GM12873 (cell line): ENCODE measurements at regions not wholly inside any gene's neighbourhood (a gene's known extent, or its start where the extent isn't known, plus 50 kb on each side); places are given as distances from the start of the nearest gene placed in this dataset.

ENCODE experiments used
- TF ChIP-seq, protein P1 (sequence below): IDR thresholded peaks from 2 replicates; pipeline ENCODE4 v1.5.1; 2012; ENCODE audit warnings: low read depth, mild to moderate bottlenecking, moderate library complexity, low read length, control low read depth; ENCODE audit not compliant: insufficient read depth; ENCODE audit errors: missing control alignments

- TF ChIP-seq, protein P1, sequence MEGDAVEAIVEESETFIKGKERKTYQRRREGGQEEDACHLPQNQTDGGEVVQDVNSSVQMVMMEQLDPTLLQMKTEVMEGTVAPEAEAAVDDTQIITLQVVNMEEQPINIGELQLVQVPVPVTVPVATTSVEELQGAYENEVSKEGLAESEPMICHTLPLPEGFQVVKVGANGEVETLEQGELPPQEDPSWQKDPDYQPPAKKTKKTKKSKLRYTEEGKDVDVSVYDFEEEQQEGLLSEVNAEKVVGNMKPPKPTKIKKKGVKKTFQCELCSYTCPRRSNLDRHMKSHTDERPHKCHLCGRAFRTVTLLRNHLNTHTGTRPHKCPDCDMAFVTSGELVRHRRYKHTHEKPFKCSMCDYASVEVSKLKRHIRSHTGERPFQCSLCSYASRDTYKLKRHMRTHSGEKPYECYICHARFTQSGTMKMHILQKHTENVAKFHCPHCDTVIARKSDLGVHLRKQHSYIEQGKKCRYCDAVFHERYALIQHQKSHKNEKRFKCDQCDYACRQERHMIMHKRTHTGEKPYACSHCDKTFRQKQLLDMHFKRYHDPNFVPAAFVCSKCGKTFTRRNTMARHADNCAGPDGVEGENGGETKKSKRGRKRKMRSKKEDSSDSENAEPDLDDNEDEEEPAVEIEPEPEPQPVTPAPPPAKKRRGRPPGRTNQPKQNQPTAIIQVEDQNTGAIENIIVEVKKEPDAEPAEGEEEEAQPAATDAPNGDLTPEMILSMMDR, result no peak
These were observed 57.3 kb upstream of the RASGEF1B start for GRCh38 chr4:81528979-81529378.

GRCh38 chr4:81528200-81528599 lies 56.5 kb upstream of the RASGEF1B start:
- TF ChIP-seq, protein P1, result no peak

- TF ChIP-seq, protein P1, result no peak
These were observed 56.0 kb upstream of the RASGEF1B start for GRCh38 chr4:81527709-81528108.

DNA sequence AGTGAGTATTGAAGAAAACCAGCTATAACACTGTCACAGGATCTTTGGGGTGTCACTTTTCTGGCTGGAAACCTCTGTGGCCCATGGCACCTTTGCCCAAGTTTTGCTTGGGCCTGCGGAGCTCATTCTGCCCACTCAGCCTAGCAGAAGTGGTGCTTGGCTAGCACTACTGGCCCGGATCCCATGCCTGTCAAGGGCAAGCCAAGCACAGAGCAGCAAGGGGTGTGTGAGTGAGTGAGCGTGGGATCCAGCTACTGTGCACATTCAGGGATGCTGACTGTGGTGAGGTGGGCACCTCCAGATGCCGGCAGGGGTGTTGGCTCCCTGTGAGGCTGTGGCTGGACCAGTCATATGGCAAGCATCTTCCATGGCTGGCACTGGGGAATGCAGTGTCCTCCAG lies 55.4 kb upstream of the RASGEF1B start:
- TF ChIP-seq, protein P1, result no peak

GRCh38 chr4:81526706-81527105 lies 55.0 kb upstream of the RASGEF1B start:
- TF ChIP-seq, protein P1, result no peak

- TF ChIP-seq, protein P1, result no peak
These were observed 52.1 kb upstream of the RASGEF1B start for GRCh38 chr4:81523672-81524327.

GRCh38 chr4:81522711-81523110 lies 51.0 kb upstream of the RASGEF1B start:
- TF ChIP-seq, protein P1, result no peak
